ENCODE measurements at regions not wholly inside any gene's neighbourhood (a gene's known extent, or its start where the extent isn't known, plus 50 kb on each side); places are given as distances from the start of the nearest gene placed in this dataset.

DNA sequence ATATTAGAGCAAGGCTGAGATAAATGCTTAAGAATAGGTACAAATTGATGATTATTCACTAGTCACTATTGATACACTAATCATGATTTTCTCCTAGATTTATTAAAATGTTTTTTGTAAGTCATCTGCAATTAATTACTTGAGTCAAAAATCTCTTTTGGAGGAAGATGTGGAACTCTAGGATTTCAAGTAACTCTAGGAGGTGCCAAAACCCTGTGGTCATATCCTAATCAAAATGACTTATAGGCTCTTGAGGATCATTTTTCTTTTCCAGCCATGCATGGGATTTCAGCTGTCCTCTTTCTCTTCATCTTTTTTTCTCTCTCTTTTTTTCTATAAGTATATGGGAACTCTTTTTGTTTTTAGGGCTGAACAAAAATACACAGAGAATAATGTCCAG, 141.8 kb upstream of the CD180 start:
- no peak for TF ChIP-seq REST (IDR thresholded peaks at IDR 0.05; ENCODE audit: insufficient read depth in 1 of 2, low read depth in 2 of 2, low read length in 2 of 2)
- TF ChIP-seq SIN3A (IDR thresholded peaks at IDR 0.05; ENCODE audit: borderline replicate concordance, insufficient read depth, low read length) = no peak
- TF ChIP-seq TAF1 (IDR thresholded peaks at IDR 0.05; ENCODE audit: borderline replicate concordance, insufficient read depth, low read length) = no peak
- TF ChIP-seq FOXP2 (optimal IDR thresholded peaks at IDR 0.05; ENCODE audit: borderline replicate concordance, extremely low read depth, extremely low read length, insufficient read depth) = no peak
- no peak for TF ChIP-seq POLR2AphosphoS5 (IDR thresholded peaks at IDR 0.05; ENCODE audit: low read depth, low read length)

DNA sequence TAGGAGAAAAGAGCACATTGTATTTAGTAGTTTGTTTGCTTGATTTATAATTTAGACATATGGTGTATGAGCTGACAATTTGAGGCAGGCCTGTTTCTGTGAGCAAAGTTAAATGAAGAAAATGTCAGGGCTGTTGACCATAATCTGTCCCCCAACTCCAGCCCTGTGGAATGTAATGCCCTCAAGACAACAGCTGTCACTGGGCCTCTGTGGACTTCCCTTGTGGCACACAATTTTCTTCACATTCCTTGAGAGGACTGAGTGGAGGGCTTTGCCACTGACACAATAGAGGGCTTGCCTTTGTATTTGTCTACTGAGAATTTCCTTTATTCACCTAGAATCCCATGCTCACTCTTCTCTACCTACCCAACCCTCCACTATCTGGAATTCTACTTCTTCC, 141.2 kb upstream of the CD180 start:
- TF ChIP-seq FOXP2 (optimal IDR thresholded peaks at IDR 0.05; ENCODE audit: borderline replicate concordance, extremely low read depth, extremely low read length, insufficient read depth) = no peak
- TF ChIP-seq REST (IDR thresholded peaks at IDR 0.05; ENCODE audit: insufficient read depth in 1 of 2, low read depth in 2 of 2, low read length in 2 of 2) = no peak
- no peak for TF ChIP-seq TAF1 (IDR thresholded peaks at IDR 0.05; ENCODE audit: borderline replicate concordance, insufficient read depth, low read length)
- TF ChIP-seq SIN3A (IDR thresholded peaks at IDR 0.05; ENCODE audit: borderline replicate concordance, insufficient read depth, low read length) = no peak
- TF ChIP-seq POLR2AphosphoS5 (IDR thresholded peaks at IDR 0.05; ENCODE audit: low read depth, low read length) = no peak

DNA sequence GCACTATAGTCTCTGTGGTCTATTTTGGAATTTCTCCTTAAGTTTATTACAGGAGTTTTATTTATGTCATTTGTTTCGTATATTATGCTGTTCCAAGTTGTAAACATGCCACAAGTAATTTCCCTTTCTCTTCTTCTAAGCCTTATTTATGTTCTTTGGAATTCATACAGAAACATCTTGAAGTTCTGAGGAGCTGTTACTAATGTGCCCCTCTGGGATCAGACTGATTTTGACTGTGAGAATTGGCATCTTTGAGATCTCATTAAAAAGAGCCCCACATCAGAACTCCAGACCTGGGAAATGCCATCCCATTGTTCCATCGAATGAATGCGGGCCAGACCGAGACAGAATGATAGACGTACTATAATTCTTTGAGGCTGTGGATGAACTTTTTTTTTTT, 138.8 kb upstream of the CD180 start:
- TF ChIP-seq TAF1 (IDR thresholded peaks at IDR 0.05; ENCODE audit: borderline replicate concordance, insufficient read depth, low read length) (no peak), FOXP2 (optimal IDR thresholded peaks at IDR 0.05; ENCODE audit: borderline replicate concordance, extremely low read depth, extremely low read length, insufficient read depth) (no peak), REST (IDR thresholded peaks at IDR 0.05; ENCODE audit: insufficient read depth in 1 of 2, low read depth in 2 of 2, low read length in 2 of 2) (no peak), POLR2AphosphoS5 (IDR thresholded peaks at IDR 0.05; ENCODE audit: low read depth, low read length) (no peak), SIN3A (IDR thresholded peaks at IDR 0.05; ENCODE audit: borderline replicate concordance, insufficient read depth, low read length) (no peak)

DNA sequence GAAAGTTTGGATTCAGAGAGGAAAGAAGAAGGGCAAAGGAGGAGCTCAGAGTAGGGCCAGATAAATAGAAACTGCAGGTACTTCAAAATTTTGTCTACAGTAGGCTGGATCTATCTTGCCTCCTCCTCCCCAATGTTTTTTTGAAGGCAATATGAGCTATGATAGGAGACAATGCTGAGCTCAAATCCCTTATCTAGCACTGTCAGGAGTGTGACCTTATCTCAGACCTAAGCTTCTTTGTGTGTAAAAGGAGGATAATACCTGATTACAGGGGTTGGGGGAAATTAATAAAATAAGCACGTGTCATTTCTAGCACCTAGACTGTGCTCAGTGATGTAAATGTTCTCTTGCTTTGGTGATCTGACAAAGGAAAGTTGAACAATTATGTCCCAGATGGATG, 137.8 kb upstream of the CD180 start:
- TF ChIP-seq TAF1 (IDR thresholded peaks at IDR 0.05; ENCODE audit: borderline replicate concordance, insufficient read depth, low read length) (no peak), REST (IDR thresholded peaks at IDR 0.05; ENCODE audit: insufficient read depth in 1 of 2, low read depth in 2 of 2, low read length in 2 of 2) (no peak), FOXP2 (optimal IDR thresholded peaks at IDR 0.05; ENCODE audit: borderline replicate concordance, extremely low read depth, extremely low read length, insufficient read depth) (no peak), SIN3A (IDR thresholded peaks at IDR 0.05; ENCODE audit: borderline replicate concordance, insufficient read depth, low read length) (no peak), POLR2AphosphoS5 (IDR thresholded peaks at IDR 0.05; ENCODE audit: low read depth, low read length) (no peak)

- TF ChIP-seq REST (IDR thresholded peaks at IDR 0.05; ENCODE audit: insufficient read depth in 1 of 2, low read depth in 2 of 2, low read length in 2 of 2) (no peak), FOXP2 (optimal IDR thresholded peaks at IDR 0.05; ENCODE audit: borderline replicate concordance, extremely low read depth, extremely low read length, insufficient read depth) (no peak), SIN3A (IDR thresholded peaks at IDR 0.05; ENCODE audit: borderline replicate concordance, insufficient read depth, low read length) (no peak), TAF1 (IDR thresholded peaks at IDR 0.05; ENCODE audit: borderline replicate concordance, insufficient read depth, low read length) (no peak), POLR2AphosphoS5 (IDR thresholded peaks at IDR 0.05; ENCODE audit: low read depth, low read length) (no peak)
These were observed 136.6 kb upstream of the CD180 start for GRCh38 chr5:67333171-67333570.

Measured in PFSK-1 (cell line).